IPS DF 19.7 (cell line): ENCODE measurements at regions not wholly inside any gene's neighbourhood (a gene's known extent, or its start where the extent isn't known, plus 50 kb on each side); places are given as distances from the start of the nearest gene placed in this dataset.

Experiments
- DNase-seq: peaks from one replicate; pipeline ENCODE4 v3.0.0-alpha.2; 2013; ENCODE audit warnings: low read depth, low spot score

GRCh38 chr4:23741681-23742191 lies 148.1 kb downstream of the PPARGC1A start:
- no peak for DNase-seq

GRCh38 chr4:23737571-23737970 lies 152.3 kb downstream of the PPARGC1A start:
- no peak for DNase-seq

- DNase-seq, result no peak
These were observed 153.4 kb downstream of the PPARGC1A start for GRCh38 chr4:23736466-23736865.

- DNase-seq, result no peak
These were observed 155.8 kb downstream of the PPARGC1A start for GRCh38 chr4:23734000-23734399.

- DNase-seq, result no peak
These were observed 156.4 kb downstream of the PPARGC1A start for GRCh38 chr4:23733476-23733875.

GRCh38 chr4:23730998-23731397 lies 158.8 kb downstream of the PPARGC1A start:
- DNase-seq, result no peak

- DNase-seq, result no peak
These were observed 160.9 kb downstream of the PPARGC1A start for GRCh38 chr4:23728971-23729370.

GRCh38 chr4:23728393-23728792 lies 161.5 kb downstream of the PPARGC1A start:
- DNase-seq, result peak; percentile 17

GRCh38 chr4:23720556-23720955 lies 169.3 kb downstream of the PPARGC1A start:
- DNase-seq, result no peak

GRCh38 chr4:23718435-23718834 lies 171.4 kb downstream of the PPARGC1A start:
- no peak for DNase-seq

- no peak for DNase-seq
These were observed 172.2 kb downstream of the PPARGC1A start for GRCh38 chr4:23717528-23718248.

- no peak for DNase-seq
These were observed 179.5 kb downstream of the PPARGC1A start for GRCh38 chr4:23710298-23710697.

GRCh38 chr4:23707652-23708026 lies 182.2 kb downstream of the PPARGC1A start:
- no peak for DNase-seq

- no peak for DNase-seq
These were observed 182.7 kb downstream of the PPARGC1A start for GRCh38 chr4:23706972-23707651.

GRCh38 chr4:23700197-23700596 lies 189.7 kb downstream of the PPARGC1A start:
- DNase-seq, result no peak

- DNase-seq, result no peak
These were observed 192.1 kb downstream of the PPARGC1A start for GRCh38 chr4:23697722-23698121.

GRCh38 chr4:23697001-23697528 lies 192.8 kb downstream of the PPARGC1A start:
- no peak for DNase-seq

GRCh38 chr4:23686169-23686897 lies 203.5 kb downstream of the PPARGC1A start:
- no peak for DNase-seq

- DNase-seq, result no peak
These were observed 204.4 kb downstream of the PPARGC1A start for GRCh38 chr4:23685471-23685870.

GRCh38 chr4:23680671-23681518 lies 209.0 kb downstream of the PPARGC1A start:
- DNase-seq, result no peak

GRCh38 chr4:23674694-23675093 lies 215.2 kb downstream of the PPARGC1A start:
- no peak for DNase-seq
